ENCODE measurements at regions not wholly inside any gene's neighbourhood (a gene's known extent, or its start where the extent isn't known, plus 50 kb on each side); places are given as distances from the start of the nearest gene placed in this dataset.

- no peak for TF ChIP-seq CHD7 (IDR thresholded peaks at IDR 0.05; ENCODE audit: insufficient replicate concordance, low read length)
- TF ChIP-seq CBX8 (IDR thresholded peaks at IDR 0.05; ENCODE audit: borderline replicate concordance, low read depth, low read length) = no peak
- TF ChIP-seq HDAC6 (IDR thresholded peaks at IDR 0.05; ENCODE audit: low read depth, low read length) = no peak
These were observed 263.6 kb downstream of the SKIDA1 start (continued) for GRCh38 chr10:21261842-21262294.
